HepG2 (cell line): ENCODE measurements at regions not wholly inside any gene's neighbourhood (a gene's known extent, or its start where the extent isn't known, plus 50 kb on each side); places are given as distances from the start of the nearest gene placed in this dataset.

Experiments used
- ATAC-seq: fragments of 200-7000 bp; cut with Tn5 transposase; 3 replicates; pipeline ENCODE4 v1.9.1; 2020; ENCODE audit warnings: mild to moderate bottlenecking, moderate library complexity
- BruUV-seq: library from RNA; stranded (reverse); fragments of 400-500 nt; replicated peaks from 2 replicates; lab custom pipeline; 2021; lab: Mats Ljungman, UMichigan
- CTCF ChIA-PET: fragments of 300-600 bp; formaldehyde crosslinking; extraction: SDS; loops from one replicate; lab custom pipeline; 2021; ENCODE audit warnings: low total read pairs, inconsistent platforms, low intra/inter-chr PET ratio; lab: Yijun Ruan, JAX
- POLR2A ChIA-PET: fragments of 350-600 bp; sonication (Branson Sonifier 250); formaldehyde crosslinking; loops from one replicate; lab custom pipeline; 2020; ENCODE audit warnings: antibody characterized with exemption, inconsistent platforms; lab: Yijun Ruan, JAX
- DNase-seq: peaks from one replicate; pipeline ENCODE4 v3.0.0-alpha.2; 2015; ENCODE audit warnings: low spot score
- FAIRE-seq: peaks from 3 replicates; lab custom pipeline; 2011; peaks lifted over from hg19 to GRCh38; lab: Jason Lieb, UNC
- H2AFZ ChIP-seq: one replicate; pipeline ENCODE4 v1.6.1; 2011; ENCODE audit warnings: low read length, inconsistent platforms
- H3K27ac ChIP-seq: fragments of 300-600 bp; 3 replicates; pipeline ENCODE4 v1.8.0; 2011; ENCODE audit warnings: mixed run types, mild to moderate bottlenecking, mixed read lengths, low read length, inconsistent platforms; ENCODE audit not compliant: insufficient read depth; ENCODE audit errors: extremely low read length
- H3K27me3 ChIP-seq, 2 experiments: fragments of 200-600 bp in 1 of 2; 2 replicates in 1 of 2; 3 replicates in 1 of 2; pipeline versions ENCODE4 v1.6.0 to v1.8.0; 2011; ENCODE audit warnings: low read length in 2 of 2, mild to moderate bottlenecking in 2 of 2, moderate library complexity in 2 of 2, inconsistent platforms in 1 of 2; ENCODE audit not compliant: insufficient read depth in 2 of 2, control insufficient read depth in 1 of 2
- H3K36me3 ChIP-seq, 2 experiments: fragments of 200-600 bp in 1 of 2; replicated peaks in 1 of 2; 2 replicates in 1 of 2; 3 replicates in 1 of 2; pipeline versions ENCODE4 v1.5.1 to v1.8.0; 2011; ENCODE audit warnings: low read length in 2 of 2, inconsistent platforms in 1 of 2; ENCODE audit not compliant: insufficient read depth in 2 of 2, control insufficient read depth in 1 of 2
- H3K4me1 ChIP-seq: 2 replicates; pipeline ENCODE4 v1.5.1; 2012; ENCODE audit warnings: low read length, inconsistent platforms; ENCODE audit not compliant: insufficient read depth
- H3K4me2 ChIP-seq: 2 replicates; pipeline ENCODE4 v1.6.0; 2011; ENCODE audit warnings: low read depth, low read length, inconsistent platforms
- H3K4me3 ChIP-seq, 3 experiments: fragments of 200-600 bp in 1 of 3; sonication (generic), shearing (Covaris generic) in 1 of 3; replicated peaks in 1 of 3; 2 replicates each; pipeline ENCODE4 v1.5.1; 2011 to 2016; ENCODE audit warnings: low read length in 3 of 3, inconsistent platforms in 2 of 3, low read depth in 2 of 3, mild to moderate bottlenecking in 2 of 3, control low read depth in 1 of 3, mixed read lengths in 1 of 3; ENCODE audit not compliant: insufficient read depth in 1 of 3
- H3K79me2 ChIP-seq: one replicate; pipeline ENCODE4 v1.6.1; 2011; ENCODE audit warnings: low read length, inconsistent platforms; ENCODE audit not compliant: insufficient read depth
- H3K9ac ChIP-seq: 2 replicates; pipeline ENCODE4 v1.6.0; 2011; ENCODE audit warnings: mild to moderate bottlenecking, low read depth, low read length, inconsistent platforms; ENCODE audit not compliant: insufficient read depth
- H3K9me3 ChIP-seq: 2 replicates; pipeline ENCODE4 v1.5.1; 2012; ENCODE audit warnings: mild to moderate bottlenecking, low read length
- H4K20me1 ChIP-seq: 2 replicates; pipeline ENCODE4 v1.6.0; 2011; ENCODE audit warnings: inconsistent platforms, mild to moderate bottlenecking, low read length, moderate library complexity; ENCODE audit not compliant: insufficient read depth
- HNRNPK ChIP-seq: fragments of 200-400 bp; formaldehyde crosslinking; IDR thresholded peaks from 2 replicates; pipeline ENCODE4 v1.6.1; 2018; ENCODE audit warnings: low read length, low read depth, moderate library complexity, mild to moderate bottlenecking; ENCODE audit not compliant: poor library complexity, severe bottlenecking
- IKZF4 ChIP-seq: sonication (generic); formaldehyde crosslinking; IDR thresholded peaks from 2 replicates; pipeline ENCODE4 v1.5.1; 2020; ENCODE audit warnings: borderline replicate concordance, mild to moderate bottlenecking, low read depth, missing genetic modification reagents; ENCODE audit errors: not compliant biosample characterization
- KLF16 ChIP-seq, 2 experiments: sonication (generic) in 1 of 2; formaldehyde crosslinking in 1 of 2; IDR thresholded peaks; 2 replicates each; pipeline versions ENCODE4 v1.6.1 to v1.8.0; 2016 to 2023; ENCODE audit warnings: missing genetic modification reagents in 2 of 2, missing compliant biosample characterization in 1 of 2
- LCORL ChIP-seq, 2 experiments: fragments of 450-650 bp in 1 of 2; sonication (generic) in 1 of 2; formaldehyde crosslinking in 1 of 2; IDR thresholded peaks; 2 replicates each; pipeline versions ENCODE4 v1.5.0 to v1.6.1; 2017 to 2020; ENCODE audit warnings: antibody characterized with exemption in 1 of 2, missing genetic modification reagents in 1 of 2
- NCOR1 ChIP-seq: fragments of 200-600 bp; sonication (generic); IDR thresholded peaks from 2 replicates; pipeline ENCODE4 v1.7.0; 2017; ENCODE audit warnings: antibody characterized with exemption, low read length, borderline replicate concordance
- STAT5B ChIP-seq: sonication (generic); formaldehyde crosslinking; IDR thresholded peaks from 2 replicates; pipeline ENCODE4 v1.4.0; 2020; ENCODE audit warnings: missing genetic modification reagents
- ZBTB3 ChIP-seq: sonication (generic); formaldehyde crosslinking; IDR thresholded peaks from 2 replicates; pipeline ENCODE4 v1.4.0; 2020; ENCODE audit warnings: low read depth, mild to moderate bottlenecking, moderate library complexity, missing genetic modification reagents, borderline replicate concordance
- ZNF10 ChIP-seq: sonication (generic); formaldehyde crosslinking; IDR thresholded peaks from 2 replicates; pipeline ENCODE4 v1.4.0; 2020; ENCODE audit warnings: mild to moderate bottlenecking, low read depth, missing genetic modification reagents, borderline replicate concordance
- ZNF501 ChIP-seq: sonication (generic); formaldehyde crosslinking; IDR thresholded peaks from 2 replicates; pipeline ENCODE4 v1.5.1; 2020; ENCODE audit warnings: mild to moderate bottlenecking, moderate library complexity, missing genetic modification reagents
- ZNF563 ChIP-seq: sonication (generic); formaldehyde crosslinking; IDR thresholded peaks from 2 replicates; pipeline ENCODE4 v1.8.0; 2022; ENCODE audit warnings: mild to moderate bottlenecking, moderate library complexity, missing genetic modification reagents
- ZNF605 ChIP-seq: sonication (generic); formaldehyde crosslinking; IDR thresholded peaks from 2 replicates; pipeline ENCODE4 v1.8.0; 2022; ENCODE audit warnings: mild to moderate bottlenecking, missing genetic modification reagents
- ZNF841 ChIP-seq: sonication (generic); formaldehyde crosslinking; IDR thresholded peaks from 2 replicates; pipeline ENCODE4 v1.8.1; 2023; ENCODE audit warnings: missing genetic modification reagents, borderline replicate concordance
- ZZZ3 ChIP-seq: sonication (generic); formaldehyde crosslinking; IDR thresholded peaks from 2 replicates; pipeline ENCODE4 v1.4.0; 2020; ENCODE audit warnings: missing genetic modification reagents, mild to moderate bottlenecking, borderline replicate concordance
- WGBS: methylation state at CpG from one replicate; pipeline ENCODE4 v1.1.6; 2017; ENCODE audit warnings: low lambda C conversion rate; 5-methylcytosine and 5-hydroxymethylcytosine counted together
- in situ Hi-C: cut with HindIII; loops from 2 replicates; pipeline ENCODE4 v1.10.0; 2017; ENCODE audit warnings: low pct_unique_long_range_greater_than_20kb; ENCODE audit not compliant: extremely low pct_ligation_motif_present
- intact Hi-C: fragments of 100-400 bp; cut with micrococcal nuclease; formaldehyde crosslinking; loops from one replicate; pipeline ENCODE4 v1.10.0; 2022; ENCODE audit not compliant: unreplicated experiment
- TF ChIP-seq, protein P1 (sequence below): sonication (generic); formaldehyde crosslinking; IDR thresholded peaks from 2 replicates; pipeline ENCODE4 v1.4.0; 2020; ENCODE audit warnings: missing genetic modification reagents, borderline replicate concordance
- TF ChIP-seq, protein P2 (sequence below): sonication (generic); formaldehyde crosslinking; IDR thresholded peaks from 2 replicates; pipeline ENCODE4 v1.4.0; 2020; ENCODE audit warnings: missing genetic modification reagents
- TF ChIP-seq, protein P3 (sequence below): sonication (generic); formaldehyde crosslinking; IDR thresholded peaks from 2 replicates; pipeline ENCODE4 v1.8.0; 2022; ENCODE audit warnings: missing genetic modification reagents, mild to moderate bottlenecking, borderline replicate concordance
- TF ChIP-seq, protein P4 (sequence below): sonication (generic); formaldehyde crosslinking; IDR thresholded peaks from 2 replicates; pipeline ENCODE4 v1.4.0; 2020; ENCODE audit warnings: missing genetic modification reagents

DNA sequence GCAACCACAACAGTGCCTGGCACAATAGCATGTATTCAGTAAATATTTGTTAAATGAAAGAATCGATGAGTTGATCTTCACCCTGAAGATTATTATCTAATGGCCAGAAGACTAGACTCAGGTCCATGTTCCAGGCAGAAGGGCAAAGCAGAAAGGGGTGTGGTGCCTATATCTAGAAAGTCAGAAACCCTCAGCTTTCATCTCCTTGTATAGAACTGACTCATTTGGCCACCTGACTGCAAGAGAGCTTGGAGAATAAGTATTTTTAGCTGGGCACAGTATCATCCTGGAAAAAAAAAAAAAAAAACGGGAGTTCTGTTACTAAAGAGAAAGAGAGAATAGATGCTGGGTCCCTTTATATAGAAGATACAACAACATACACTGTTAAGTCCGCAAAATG, 69.7 kb upstream of the SPRED1 start:
- DNase-seq (no peak), ATAC-seq (no peak), FAIRE-seq (no peak)
- Histone ChIP-seq H3K27me3 (peaks cover 0 to 3% of the 10 kb centered on the region in 2 experiments; a peak in 1 of 5 replicates), H3K4me3 (no peak overlapping the region), H3K79me2 (no peaks in the 10 kb centered on the region), H4K20me1 (no peaks in the 10 kb centered on the region), H3K4me1 (peaks cover 9% of the 10 kb centered on the region), H3K27ac (no peak overlapping the region), H2AFZ (no peak overlapping the region), H3K9me3 (no peaks in the 10 kb centered on the region), H3K36me3 (no peaks in the 10 kb centered on the region), H3K4me2 (no peak overlapping the region), H3K9ac (no peak overlapping the region)
- intact Hi-C loops (no loop called here), in situ Hi-C loops (no loop called here)
- WGBS = 14% methylated on average over 3 of the region's 3 CpGs
- ChIA-PET CTCF (no interaction called here), POLR2A (no interaction called here)
- BruUV-seq = no TSS peak
- TF ChIP-seq KLF16 (CRISPR knock-in tag; IDR thresholded peaks at IDR 0.05) (no peak), IKZF4 (CRISPR knock-in tag) (no peak), NCOR1 (no peak), ZZZ3 (CRISPR knock-in tag) (no peak), LCORL (IDR thresholded peaks at IDR 0.05) (no peak), LCORL (CRISPR knock-in tag; IDR thresholded peaks at IDR 0.05) (no peak), ZNF10 (CRISPR knock-in tag) (no peak), HNRNPK (no peak), ZBTB3 (no peak), ZNF841 (CRISPR knock-in tag) (no peak), ZNF563 (CRISPR knock-in tag) (no peak), ZNF605 (CRISPR knock-in tag) (no peak), STAT5B (no peak), ZNF501 (CRISPR knock-in tag) (no peak)
- TF ChIP-seq, protein P1, sequence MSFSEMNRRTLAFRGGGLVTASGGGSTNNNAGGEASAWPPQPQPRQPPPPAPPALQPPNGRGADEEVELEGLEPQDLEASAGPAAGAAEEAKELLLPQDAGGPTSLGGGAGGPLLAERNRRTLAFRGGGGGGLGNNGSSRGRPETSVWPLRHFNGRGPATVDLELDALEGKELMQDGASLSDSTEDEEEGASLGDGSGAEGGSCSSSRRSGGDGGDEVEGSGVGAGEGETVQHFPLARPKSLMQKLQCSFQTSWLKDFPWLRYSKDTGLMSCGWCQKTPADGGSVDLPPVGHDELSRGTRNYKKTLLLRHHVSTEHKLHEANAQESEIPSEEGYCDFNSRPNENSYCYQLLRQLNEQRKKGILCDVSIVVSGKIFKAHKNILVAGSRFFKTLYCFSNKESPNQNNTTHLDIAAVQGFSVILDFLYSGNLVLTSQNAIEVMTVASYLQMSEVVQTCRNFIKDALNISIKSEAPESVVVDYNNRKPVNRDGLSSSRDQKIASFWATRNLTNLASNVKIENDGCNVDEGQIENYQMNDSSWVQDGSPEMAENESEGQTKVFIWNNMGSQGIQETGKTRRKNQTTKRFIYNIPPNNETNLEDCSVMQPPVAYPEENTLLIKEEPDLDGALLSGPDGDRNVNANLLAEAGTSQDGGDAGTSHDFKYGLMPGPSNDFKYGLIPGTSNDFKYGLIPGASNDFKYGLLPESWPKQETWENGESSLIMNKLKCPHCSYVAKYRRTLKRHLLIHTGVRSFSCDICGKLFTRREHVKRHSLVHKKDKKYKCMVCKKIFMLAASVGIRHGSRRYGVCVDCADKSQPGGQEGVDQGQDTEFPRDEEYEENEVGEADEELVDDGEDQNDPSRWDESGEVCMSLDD (CRISPR knock-in tag) = no peak
- TF ChIP-seq, protein P2, sequence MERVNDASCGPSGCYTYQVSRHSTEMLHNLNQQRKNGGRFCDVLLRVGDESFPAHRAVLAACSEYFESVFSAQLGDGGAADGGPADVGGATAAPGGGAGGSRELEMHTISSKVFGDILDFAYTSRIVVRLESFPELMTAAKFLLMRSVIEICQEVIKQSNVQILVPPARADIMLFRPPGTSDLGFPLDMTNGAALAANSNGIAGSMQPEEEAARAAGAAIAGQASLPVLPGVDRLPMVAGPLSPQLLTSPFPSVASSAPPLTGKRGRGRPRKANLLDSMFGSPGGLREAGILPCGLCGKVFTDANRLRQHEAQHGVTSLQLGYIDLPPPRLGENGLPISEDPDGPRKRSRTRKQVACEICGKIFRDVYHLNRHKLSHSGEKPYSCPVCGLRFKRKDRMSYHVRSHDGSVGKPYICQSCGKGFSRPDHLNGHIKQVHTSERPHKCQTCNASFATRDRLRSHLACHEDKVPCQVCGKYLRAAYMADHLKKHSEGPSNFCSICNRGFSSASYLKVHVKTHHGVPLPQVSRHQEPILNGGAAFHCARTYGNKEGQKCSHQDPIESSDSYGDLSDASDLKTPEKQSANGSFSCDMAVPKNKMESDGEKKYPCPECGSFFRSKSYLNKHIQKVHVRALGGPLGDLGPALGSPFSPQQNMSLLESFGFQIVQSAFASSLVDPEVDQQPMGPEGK = no peak
- TF ChIP-seq, protein P3, sequence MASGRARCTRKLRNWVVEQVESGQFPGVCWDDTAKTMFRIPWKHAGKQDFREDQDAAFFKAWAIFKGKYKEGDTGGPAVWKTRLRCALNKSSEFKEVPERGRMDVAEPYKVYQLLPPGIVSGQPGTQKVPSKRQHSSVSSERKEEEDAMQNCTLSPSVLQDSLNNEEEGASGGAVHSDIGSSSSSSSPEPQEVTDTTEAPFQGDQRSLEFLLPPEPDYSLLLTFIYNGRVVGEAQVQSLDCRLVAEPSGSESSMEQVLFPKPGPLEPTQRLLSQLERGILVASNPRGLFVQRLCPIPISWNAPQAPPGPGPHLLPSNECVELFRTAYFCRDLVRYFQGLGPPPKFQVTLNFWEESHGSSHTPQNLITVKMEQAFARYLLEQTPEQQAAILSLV = no peak
- TF ChIP-seq, protein P4, sequence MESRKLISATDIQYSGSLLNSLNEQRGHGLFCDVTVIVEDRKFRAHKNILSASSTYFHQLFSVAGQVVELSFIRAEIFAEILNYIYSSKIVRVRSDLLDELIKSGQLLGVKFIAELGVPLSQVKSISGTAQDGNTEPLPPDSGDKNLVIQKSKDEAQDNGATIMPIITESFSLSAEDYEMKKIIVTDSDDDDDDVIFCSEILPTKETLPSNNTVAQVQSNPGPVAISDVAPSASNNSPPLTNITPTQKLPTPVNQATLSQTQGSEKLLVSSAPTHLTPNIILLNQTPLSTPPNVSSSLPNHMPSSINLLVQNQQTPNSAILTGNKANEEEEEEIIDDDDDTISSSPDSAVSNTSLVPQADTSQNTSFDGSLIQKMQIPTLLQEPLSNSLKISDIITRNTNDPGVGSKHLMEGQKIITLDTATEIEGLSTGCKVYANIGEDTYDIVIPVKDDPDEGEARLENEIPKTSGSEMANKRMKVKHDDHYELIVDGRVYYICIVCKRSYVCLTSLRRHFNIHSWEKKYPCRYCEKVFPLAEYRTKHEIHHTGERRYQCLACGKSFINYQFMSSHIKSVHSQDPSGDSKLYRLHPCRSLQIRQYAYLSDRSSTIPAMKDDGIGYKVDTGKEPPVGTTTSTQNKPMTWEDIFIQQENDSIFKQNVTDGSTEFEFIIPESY (CRISPR knock-in tag) = no peak
